ENCODE measurements at regions not wholly inside any gene's neighbourhood (a gene's known extent, or its start where the extent isn't known, plus 50 kb on each side); places are given as distances from the start of the nearest gene placed in this dataset.
"Not testable (repeated sequence)": the region's sequence is repeated elsewhere in the genome, so short reads cannot be mapped to it uniquely, and the experiment has no call there.

DNA sequence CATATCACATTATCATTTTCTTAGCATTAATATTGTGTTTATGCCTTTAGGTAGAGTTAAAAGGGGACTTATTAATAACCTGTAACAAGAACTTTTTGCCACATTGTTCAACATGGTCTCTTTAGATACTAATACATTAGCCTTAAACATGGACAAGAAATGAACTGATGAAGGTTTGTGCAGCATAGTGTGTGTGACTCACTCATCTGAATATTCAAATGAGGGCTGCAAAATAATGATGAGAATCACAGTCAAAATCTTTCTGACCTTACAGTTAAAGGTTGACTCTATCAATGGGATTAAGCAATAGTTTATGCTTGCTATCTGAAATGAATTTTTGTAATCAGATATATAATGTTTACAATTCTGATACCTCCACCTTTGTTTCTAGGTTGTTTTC lies 1189.3 kb upstream of the CITED2 start:
- no peak for DNase-seq

DNA sequence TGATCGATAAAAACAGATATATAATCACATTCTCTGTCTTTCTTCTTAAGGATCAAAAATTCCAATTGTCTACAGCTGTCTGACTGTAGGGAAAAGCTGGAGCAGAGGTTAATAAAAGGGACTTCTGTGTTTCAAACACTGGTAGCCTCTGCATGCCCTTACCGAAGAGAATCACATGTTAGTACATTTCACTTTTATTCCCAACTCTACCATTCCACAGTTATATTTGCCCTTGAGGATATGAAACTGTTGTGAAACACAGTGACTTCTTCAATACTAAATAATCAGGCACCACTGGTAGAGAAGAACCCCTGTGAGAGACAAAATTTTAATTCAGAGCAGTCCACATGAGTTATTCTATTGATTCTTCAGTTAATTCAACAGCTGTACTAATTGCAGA lies 1187.3 kb upstream of the CITED2 start:
- no peak for DNase-seq

DNA sequence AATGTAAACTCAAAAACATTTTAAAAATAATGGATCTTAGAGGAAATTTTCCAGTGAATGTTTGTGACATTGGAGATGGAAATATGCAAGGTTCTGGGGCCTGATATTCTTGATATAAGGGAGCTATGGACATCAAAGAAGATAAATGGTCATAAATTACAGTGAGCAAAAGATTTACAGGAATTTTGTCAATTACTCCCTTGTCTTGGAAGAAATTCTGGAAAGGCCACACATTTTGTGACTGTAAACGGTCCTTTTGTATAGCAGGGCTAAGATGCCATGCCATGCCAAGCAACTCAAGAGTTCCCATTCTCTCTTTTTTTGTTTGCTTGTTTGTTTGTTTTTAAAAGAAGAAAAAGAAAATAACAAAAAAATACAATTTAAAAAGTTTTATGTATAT lies 1186.2 kb upstream of the CITED2 start:
- no peak for DNase-seq

DNA sequence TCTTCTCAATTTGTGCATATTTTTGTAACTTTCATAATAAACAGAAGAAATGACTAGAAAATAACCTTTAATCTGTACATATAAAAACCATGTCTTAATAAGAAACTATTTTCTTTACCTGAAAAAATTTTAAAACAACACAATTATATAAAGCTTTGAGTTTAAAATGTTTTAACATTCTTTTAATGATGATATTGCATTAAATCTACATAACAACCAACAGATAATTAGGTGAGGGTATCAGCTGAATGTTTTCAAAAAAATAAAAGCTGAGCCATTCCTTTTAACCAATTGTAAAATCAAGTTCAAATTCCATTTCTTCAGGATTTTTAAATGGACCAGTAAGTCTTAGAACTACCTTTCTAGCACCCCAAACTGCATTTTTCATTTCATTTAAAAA lies 1185.0 kb upstream of the CITED2 start:
- no peak for DNase-seq

DNA sequence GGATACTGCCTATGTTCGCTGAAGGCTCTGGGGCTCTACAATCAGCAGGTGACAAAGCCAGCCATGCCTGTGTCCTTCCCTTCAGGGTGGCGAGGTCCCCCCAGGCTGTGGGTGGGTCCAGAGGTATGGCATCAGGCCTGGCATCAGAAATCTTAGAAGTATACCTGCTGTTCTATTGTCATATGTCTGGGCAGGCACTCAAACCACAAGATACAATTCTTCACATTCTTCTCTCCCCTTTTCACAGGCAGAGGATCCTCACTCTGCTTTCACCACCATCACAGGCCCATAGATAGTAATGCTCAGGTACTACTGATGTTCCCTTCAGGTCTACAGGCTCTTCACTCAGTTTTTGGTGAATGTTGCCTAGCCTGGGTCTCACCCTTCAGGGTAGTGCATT lies 1180.0 kb upstream of the CITED2 start:
- DNase-seq: no peak

DNA sequence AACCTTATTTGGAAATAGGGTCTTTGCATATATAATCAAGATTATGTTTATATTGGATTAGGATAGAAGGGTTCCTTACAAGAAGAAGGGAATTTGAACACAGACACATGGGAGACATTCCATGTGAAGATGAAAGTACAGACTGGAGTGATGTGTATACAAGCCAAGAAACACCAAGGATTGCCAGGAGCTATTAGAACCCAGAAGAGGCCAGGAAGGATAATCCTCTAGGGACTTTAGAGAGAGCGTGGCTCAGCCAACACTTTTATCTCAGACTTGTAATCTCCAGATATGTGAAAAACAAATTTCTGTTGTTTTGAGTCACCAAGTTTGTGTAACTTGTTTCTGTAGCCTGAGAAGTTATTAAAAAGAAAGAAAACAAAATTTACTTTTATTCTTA lies 1173.9 kb upstream of the CITED2 start:
- DNase-seq: no peak

DNA sequence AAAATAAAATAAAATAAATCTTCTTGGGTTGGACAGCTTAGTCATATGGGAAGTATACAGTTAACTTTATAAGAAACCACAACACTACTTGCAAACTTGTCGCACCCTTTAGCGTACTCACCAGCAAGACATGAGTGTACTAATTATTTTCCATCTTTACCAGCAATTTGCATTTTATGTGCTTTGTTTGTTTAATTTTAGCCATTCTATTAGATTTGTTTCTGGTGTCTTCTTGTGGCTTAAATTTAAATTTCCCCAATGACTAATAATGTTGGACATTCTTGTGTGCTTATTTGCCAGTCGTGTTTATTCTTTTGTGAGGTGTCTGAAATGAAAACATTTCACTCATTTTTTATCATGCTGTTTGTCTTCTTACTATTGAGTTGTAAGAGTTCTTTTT lies 1172.2 kb upstream of the CITED2 start:
- no peak for DNase-seq

DNA sequence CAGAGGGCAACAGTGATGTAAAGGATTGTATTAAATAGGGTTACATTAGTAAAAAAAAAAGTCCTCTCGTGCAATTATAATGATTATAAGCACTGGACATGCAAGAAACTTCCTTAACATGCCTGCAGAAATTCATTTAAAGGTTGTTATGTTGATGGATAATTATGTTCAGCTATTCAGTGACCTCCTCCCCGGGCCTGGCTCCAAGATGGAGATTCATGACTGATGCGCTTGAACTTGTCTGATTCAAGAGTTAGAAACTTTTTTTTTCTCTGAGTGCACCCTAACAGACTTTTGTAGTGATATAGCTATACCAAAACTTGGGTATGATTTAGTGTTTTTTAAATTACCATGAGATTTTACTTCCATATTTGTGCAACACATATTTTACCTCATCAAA lies 1170.0 kb upstream of the CITED2 start:
- DNase-seq: no peak

DNA sequence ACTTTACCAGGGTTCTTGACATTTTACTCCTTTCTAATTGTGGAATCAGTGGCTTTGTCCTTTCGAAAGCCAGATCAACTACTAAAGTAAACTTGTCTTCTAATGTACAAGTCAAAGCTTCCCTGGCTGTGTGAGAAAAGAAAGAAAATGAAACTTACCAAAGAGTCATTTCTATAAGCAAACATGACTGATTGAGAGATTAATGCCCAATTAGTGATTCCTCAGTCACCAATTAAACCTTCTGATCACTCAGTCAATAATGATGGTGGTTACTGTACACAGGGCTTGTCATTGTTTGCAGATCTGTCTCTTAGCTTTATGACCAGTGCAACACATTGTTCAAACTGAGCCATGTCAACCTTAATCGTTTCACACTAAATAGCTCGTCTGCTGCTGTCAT lies 1168.4 kb upstream of the CITED2 start:
- no peak for DNase-seq

DNA sequence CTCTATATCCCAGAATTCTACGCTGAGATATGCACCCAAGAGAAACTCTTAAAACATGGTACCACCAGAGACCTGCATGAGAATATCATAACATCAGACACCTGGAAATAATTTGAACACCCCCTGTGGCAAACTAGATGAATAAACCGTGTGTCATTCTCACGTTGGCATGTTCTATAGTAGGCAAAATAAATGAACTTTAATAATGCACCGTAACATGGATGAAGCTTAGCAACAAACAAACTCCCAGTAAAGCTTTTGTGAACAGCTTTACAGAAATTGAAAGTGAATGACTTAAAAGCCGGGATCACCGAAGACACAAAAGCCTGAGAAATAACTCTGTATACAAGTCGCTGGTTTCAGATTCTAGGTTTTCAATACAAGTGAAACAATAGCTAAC lies 1166.8 kb upstream of the CITED2 start:
- no peak for DNase-seq

DNA sequence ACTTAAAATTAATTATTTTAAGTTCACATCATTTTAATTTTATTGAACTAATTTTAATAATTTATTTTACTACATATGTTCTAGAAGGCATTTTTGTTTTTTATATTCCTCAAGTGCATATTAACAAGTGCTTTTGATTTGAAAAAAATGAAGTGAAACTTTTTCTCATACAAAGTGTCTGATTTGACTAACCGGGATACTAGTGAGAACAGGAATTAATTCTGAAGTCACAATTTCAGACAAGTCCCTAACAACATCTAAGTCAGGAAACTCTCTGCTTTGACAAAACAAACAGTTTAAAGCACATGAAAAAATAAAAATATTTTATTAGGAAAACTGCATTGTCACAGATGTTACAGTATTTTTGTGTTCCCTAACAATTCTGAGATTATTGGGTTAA lies 1166.3 kb upstream of the CITED2 start:
- DNase-seq: no peak

DNA sequence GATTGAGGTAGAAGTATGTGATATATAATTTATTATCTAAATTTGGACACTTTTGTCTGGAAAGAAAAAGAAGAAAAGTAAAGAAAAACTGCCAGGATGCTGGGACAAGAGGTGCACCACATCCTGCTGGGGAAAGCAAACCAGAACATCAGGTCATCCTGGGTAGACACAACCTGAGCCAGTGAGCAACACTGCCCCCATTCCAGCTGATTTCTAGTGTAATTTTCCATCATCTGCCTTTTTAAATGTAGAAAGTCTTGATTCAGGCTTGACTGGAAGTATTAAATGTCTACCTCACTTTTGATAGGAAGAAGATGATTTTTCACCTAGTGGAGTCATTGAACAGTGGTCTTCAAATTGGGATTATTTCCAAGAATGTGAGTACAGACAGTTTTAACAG lies 1164.5 kb upstream of the CITED2 start:
- no peak for DNase-seq

DNA sequence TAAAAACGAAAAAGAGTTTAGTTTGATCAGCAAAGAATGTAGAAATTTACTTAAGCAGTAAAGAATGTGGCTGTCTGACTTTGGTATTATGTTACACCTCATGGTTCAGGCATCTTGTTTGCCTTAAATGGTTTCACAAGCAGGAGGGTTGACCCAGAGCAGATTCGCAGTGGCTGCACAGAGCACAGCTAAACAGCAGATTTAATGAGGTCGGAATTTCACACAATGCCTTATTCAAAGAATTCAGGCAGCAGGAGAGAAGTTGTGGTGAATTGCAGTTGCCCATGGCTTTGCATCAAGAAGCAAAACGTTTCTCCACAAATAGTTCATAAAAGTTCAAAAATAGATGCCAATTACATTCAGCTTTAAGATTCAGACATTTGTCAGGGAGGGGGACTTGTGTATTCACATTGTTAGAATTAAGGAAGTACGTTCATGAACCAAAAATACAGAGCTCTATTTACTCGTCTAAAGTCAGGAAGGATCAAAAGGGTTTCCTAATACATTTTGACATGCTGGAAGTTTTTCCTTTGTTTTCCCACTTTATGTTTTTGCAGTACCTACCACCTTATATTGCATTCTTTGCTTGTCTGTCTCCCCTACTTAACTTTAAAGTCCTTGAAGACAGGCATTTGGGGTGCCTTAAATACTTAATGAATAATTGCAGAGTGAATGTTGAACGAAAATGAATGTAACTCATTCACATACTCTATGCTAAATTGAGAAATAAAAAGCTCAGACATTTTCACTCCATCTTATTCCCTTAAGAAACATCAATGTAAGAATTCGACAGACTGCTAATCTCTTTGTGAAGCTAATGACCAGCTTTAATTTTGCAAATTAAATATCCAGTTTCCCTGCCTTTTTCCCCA lies 1163.6 kb upstream of the CITED2 start:
- DNase-seq: no peak

DNA sequence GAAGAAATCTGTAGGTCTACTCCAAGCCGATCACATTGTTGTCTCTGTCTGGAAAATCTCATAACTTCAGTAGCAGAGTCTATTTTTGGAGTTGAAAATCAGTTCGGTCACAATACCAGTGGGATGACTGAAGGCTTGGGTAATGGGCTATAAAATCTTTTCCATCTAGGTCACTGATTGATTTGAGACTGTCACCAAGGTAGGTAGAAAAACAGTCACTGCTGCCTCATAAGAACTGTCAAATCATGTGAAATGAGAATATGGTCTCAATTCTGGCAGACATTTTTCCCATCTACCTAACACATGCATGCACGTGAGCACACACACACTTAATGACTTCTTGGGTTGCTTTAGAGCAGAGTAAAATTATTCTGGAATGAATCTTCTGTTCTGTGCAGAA lies 1162.8 kb upstream of the CITED2 start:
- no peak for DNase-seq

DNA sequence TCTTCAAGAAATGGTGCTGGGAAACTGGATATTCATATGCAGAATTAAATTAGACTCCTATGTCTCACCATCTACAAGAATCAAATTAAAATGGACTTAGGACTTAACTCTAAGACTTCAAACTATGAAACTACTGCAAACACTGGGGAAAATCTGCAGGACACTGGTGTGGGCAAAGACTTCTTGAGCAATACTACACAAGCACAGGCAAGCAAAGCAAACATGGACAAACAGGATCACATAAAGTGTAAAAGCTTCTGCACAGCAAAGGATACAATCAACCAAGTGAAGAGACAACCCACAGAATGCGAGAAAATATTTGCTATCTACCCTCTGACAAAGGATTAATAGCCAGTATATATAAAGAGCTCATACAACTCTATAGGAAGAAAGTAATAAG lies 1161.1 kb upstream of the CITED2 start:
- DNase-seq: no peak

DNA sequence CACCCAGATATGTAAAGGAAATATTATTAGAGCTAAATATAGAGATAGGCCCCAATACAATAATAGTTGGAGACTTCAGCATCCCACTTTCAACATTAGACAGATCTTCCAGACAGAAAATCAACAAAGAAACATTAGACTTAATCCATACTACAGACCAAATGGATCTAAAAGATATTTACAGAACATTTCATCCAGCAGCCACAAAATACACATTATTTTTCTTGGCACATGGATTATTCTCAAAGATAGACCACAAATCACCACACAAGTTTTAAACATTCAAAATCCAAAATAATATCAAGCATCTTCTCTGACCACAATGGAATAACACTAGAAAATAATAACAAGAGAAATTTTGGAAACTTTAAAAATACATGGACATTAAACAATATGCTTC lies 1159.1 kb upstream of the CITED2 start:
- DNase-seq: no peak

DNA sequence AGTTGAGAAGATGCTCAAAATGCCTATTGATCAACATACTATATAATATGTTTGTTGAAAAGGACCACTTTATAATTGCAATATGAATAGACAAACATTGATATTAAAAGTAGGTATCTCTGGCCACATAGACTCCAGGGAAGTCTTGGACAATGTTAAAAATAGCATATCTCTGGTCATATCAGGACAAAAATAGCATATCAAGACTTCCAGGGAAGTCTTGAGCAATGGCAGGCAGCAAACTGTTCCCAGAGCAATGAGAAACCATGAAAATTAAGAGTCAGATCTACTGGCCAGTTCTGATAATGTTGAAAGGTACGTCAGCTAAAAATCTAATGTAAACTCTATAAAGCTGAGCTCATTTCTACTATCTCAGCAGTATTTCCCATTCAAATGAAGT lies 1130.3 kb upstream of the CITED2 start:
- no peak for DNase-seq

DNA sequence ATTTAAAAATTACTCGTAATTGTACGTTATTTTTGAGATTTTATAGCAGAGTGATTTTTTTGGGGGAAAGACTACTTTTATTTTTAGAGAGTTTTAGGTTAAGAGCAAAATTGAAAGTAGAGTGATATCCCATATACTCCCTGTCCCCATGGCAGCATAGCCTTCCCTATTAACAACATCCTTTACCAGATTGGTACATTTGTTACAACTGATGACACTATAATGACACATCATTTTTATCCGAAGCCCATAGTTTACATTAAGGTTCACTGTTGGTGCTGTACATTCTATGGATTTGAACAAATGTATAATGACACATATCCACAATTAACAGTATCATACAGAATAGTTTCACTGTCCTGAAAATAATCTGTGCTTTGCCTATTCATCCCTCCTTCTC lies 1126.4 kb upstream of the CITED2 start:
- DNase-seq: no peak

DNA sequence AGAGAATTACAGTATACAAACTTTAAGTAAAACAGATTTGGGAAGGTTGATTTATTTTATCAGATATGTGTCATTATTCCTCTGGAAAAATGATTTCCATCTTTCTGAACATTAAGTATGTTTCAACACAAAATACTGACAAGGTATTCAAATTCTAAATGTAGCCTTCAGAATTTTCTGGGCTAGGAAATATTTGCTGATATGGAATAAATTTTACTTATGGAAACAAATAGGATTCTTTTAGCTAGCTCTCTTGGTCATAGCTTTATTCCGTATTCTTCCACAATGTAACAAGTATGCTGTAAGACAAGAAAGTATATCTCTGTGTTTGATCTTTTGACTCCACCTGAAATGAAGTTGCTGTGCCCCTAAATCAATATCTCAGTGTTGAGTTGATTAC lies 1125.2 kb upstream of the CITED2 start:
- no peak for DNase-seq

DNA sequence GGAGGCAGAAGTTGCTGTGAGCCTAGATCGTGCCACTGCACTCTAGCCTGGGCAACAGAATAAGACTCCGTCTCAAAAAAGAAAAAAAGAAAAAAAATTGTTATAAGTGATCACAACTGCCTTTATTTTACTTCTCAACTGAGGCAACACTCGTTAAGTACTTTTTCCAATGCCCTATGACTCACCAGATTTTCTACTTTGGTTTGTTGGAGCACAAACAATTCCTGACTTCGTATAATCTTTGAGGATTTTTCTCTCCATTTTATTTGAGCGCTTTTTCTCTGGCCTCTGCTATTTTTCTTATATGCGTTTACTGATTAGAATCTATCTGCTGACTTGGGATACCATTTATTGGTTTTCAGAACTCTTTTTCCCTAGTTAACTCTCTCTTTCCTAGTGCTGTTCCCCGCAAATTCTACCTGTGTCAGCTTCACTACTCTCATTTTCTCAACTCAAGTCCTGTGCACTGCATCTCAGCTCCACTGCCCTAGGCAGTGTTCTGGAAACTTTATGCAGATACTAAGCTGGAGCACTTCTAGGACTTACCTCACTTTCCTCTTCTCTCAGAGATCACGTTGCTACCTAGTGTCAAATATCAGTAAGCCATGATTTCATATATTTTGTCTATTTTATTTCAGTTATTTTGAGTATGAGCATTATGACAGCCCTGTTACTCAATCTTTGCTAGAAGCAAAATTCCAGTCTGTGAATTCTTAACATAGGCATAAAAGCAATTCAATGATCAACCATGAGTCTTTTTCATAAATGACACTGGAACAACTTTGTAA lies 1120.1 kb upstream of the CITED2 start:
- DNase-seq: no peak

DNA sequence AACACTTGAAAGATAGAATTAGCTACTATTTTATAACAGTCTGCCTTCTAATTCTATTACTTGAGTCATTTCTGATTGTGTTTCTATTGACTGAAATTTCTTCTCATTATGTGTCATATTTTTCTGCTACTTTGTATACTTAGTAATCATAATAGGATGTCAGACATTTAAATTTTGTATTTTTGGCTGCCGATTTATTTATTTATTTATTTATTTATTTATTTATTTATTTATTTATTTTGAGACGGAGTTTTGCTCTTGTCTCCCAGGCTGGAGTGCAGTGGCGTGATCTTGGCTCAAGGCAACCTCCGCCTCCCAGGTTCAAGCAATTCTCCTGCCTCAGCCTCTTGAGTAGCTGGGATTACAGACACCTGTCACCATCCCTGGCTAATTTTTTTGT lies 1119.0 kb upstream of the CITED2 start:
- not testable (repeated sequence) for DNase-seq

DNA sequence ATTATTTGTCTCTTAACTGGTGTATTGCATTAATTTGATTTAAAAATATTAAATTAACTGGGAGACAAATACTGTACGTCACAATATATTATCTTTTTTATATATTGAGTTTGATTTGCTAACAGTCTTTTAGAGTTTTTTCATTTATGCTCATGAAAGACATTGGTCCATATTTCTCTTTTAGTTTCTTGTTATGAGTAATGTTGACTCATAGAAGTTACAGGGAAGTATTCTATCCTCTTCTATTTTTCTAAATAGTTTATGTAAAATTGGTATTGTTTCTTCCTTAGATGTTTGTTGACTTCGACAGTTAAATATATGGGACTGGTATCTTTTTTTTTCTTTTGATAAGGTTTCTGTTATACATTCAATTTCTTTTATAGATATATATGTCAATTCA lies 1115.6 kb upstream of the CITED2 start:
- DNase-seq: no peak

DNA sequence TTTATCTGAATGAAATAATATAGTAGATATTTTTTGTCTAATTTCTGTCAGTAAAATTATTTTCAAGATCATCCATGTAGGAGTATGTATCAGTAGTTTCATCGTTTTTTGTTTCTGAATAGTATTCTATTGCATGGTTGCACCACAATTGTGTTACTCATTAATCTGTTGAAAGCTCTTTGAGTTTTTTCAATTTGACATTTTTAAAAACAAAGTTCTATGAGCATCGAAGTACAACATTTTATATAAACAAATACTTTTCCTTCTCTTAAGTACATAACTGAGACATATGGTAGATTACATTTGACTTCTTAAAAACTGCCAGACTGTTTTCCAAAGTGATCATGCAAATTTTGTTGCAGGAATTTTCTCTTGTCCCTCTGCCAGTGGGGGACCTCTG lies 1113.1 kb upstream of the CITED2 start:
- DNase-seq: no peak
